Endothelial cell of umbilical vein (primary cell): ENCODE measurements at regions not wholly inside any gene's neighbourhood (a gene's known extent, or its start where the extent isn't known, plus 50 kb on each side); places are given as distances from the start of the nearest gene placed in this dataset.

Experiments used
- BruUV-seq: library from RNA; stranded (reverse); fragments of 400-500 nt; replicated peaks from 2 replicates; lab custom pipeline; 2021; lab: Mats Ljungman, UMichigan
- CTCF ChIA-PET: fragments of 300-600, 350-600 bp; sonication (Branson Sonifier 250); formaldehyde crosslinking; loops from one replicate; lab custom pipeline; 2021; ENCODE audit warnings: antibody characterized with exemption, inconsistent platforms; lab: Charles Lee
- POLR2A ChIA-PET: fragments of 300-600, 350-600 bp; sonication (Branson Sonifier 250); formaldehyde crosslinking; loops from one replicate; lab custom pipeline; 2021; ENCODE audit warnings: antibody characterized with exemption, inconsistent platforms; lab: Charles Lee
- DNase-seq: peaks from one replicate; pipeline ENCODE4 v3.0.0-alpha.2; 2011; ENCODE audit warnings: low read depth, low spot score
- FAIRE-seq: peaks from 2 replicates; lab custom pipeline; 2011; peaks lifted over from hg19 to GRCh38; lab: Jason Lieb, UNC
- H2AFZ ChIP-seq: 2 replicates; pipeline ENCODE4 v1.6.0; 2012; ENCODE audit warnings: low read depth, low read length, control low read depth, inconsistent platforms
- H3K27ac ChIP-seq: 2 replicates; pipeline ENCODE4 v1.5.1; 2011; ENCODE audit warnings: low read depth, mild to moderate bottlenecking, control low read depth, low read length, moderate library complexity; ENCODE audit not compliant: insufficient read depth
- H3K27me3 ChIP-seq, 2 experiments: 2 replicates each; pipeline versions ENCODE4 v1.6.0 to v1.6.1; 2011; ENCODE audit warnings: low read length in 2 of 2, mixed read lengths in 1 of 2; ENCODE audit not compliant: control insufficient read depth in 2 of 2, insufficient read depth in 2 of 2
- H3K36me3 ChIP-seq, 2 experiments: 2 replicates in 1 of 2; 3 replicates in 1 of 2; pipeline ENCODE4 v1.5.1; 2011; ENCODE audit warnings: low read length in 2 of 2, mild to moderate bottlenecking in 1 of 2, moderate library complexity in 1 of 2; ENCODE audit not compliant: control insufficient read depth in 2 of 2, insufficient read depth in 2 of 2; ENCODE audit errors: extremely low read depth in 1 of 2
- H3K4me1 ChIP-seq: 3 replicates; pipeline ENCODE4 v1.5.1; 2011; ENCODE audit warnings: mild to moderate bottlenecking, low read length; ENCODE audit not compliant: control insufficient read depth, insufficient read depth; ENCODE audit errors: extremely low read depth
- H3K4me2 ChIP-seq: 2 replicates; pipeline ENCODE4 v1.6.1; 2011; ENCODE audit warnings: low read length, control low read depth, mixed read lengths; ENCODE audit not compliant: insufficient read depth
- H3K4me3 ChIP-seq, 3 experiments: fragments of 200-600 bp in 1 of 3; sonication (generic), shearing (Covaris generic) in 1 of 3; replicated peaks in 1 of 3; 2 replicates each; pipeline ENCODE4 v1.5.1; 2011 to 2016; ENCODE audit warnings: control low read depth in 3 of 3, low read length in 3 of 3, mild to moderate bottlenecking in 2 of 3, inconsistent platforms in 1 of 3, low read depth in 1 of 3, moderate library complexity in 1 of 3; ENCODE audit not compliant: insufficient read depth in 1 of 3
- H3K79me2 ChIP-seq: 2 replicates; pipeline ENCODE4 v1.6.0; 2012; ENCODE audit warnings: low read length, inconsistent platforms; ENCODE audit not compliant: control insufficient read depth, insufficient read depth
- H3K9ac ChIP-seq: replicated peaks from 2 replicates; pipeline ENCODE3; 2011; ENCODE audit warnings: low read length, control low read depth; ENCODE audit not compliant: insufficient read depth; ENCODE audit errors: extremely low read depth
- H3K9me1 ChIP-seq: replicated peaks from 3 replicates; pipeline ENCODE4 v1.6.0; 2011; ENCODE audit warnings: mild to moderate bottlenecking, low read length; ENCODE audit not compliant: control insufficient read depth, insufficient read depth; ENCODE audit errors: extremely low read depth
- H3K9me3 ChIP-seq: replicated peaks from 2 replicates; pipeline ENCODE4 v1.5.1; 2012; ENCODE audit warnings: low read length, inconsistent platforms; ENCODE audit not compliant: control insufficient read depth, insufficient read depth
- H4K20me1 ChIP-seq: replicated peaks from 2 replicates; pipeline ENCODE3; 2011; ENCODE audit warnings: mild to moderate bottlenecking, low read length; ENCODE audit not compliant: control insufficient read depth, insufficient read depth; ENCODE audit errors: extremely low read depth
- EZH2 ChIP-seq: IDR thresholded peaks from 2 replicates; pipeline ENCODE4 v1.6.1; 2012; ENCODE audit warnings: borderline replicate concordance, low read depth, mild to moderate bottlenecking, moderate library complexity, low read length, inconsistent platforms; ENCODE audit not compliant: severe bottlenecking
- FOS ChIP-seq: IDR thresholded peaks from 2 replicates; pipeline ENCODE4 v1.6.1; 2011; ENCODE audit warnings: mild to moderate bottlenecking, low read length, moderate library complexity, borderline replicate concordance; ENCODE audit not compliant: insufficient read depth
- GATA2 ChIP-seq: IDR thresholded peaks from 2 replicates; pipeline ENCODE4 v1.7.0; 2011; ENCODE audit warnings: low read depth, mild to moderate bottlenecking, moderate library complexity, mixed read lengths, low read length; ENCODE audit not compliant: insufficient read length, insufficient read depth
- JUN ChIP-seq: IDR thresholded peaks from 2 replicates; pipeline ENCODE4 v1.6.1; 2011; ENCODE audit warnings: borderline replicate concordance, low read depth; ENCODE audit not compliant: insufficient read length, insufficient read depth
- MYC ChIP-seq: IDR thresholded peaks from one replicate; pipeline ENCODE4 v1.6.1; 2011; ENCODE audit warnings: mild to moderate bottlenecking, low read depth, low read length
- POLR2A ChIP-seq: IDR thresholded peaks from 2 replicates; pipeline ENCODE4 v1.6.1; 2012; ENCODE audit warnings: low read depth, mild to moderate bottlenecking, control low read depth, low read length
- POLR2AphosphoS5 ChIP-seq: IDR thresholded peaks from 2 replicates; pipeline ENCODE4 v1.6.1; 2012; ENCODE audit warnings: low read depth, mild to moderate bottlenecking, control low read depth, low read length, moderate library complexity; ENCODE audit not compliant: insufficient read depth
- dilution Hi-C: fragments of 300-500 bp; cut with MboI; formaldehyde crosslinking; loops from one replicate; pipeline ENCODE4 v1.15.0; 2019; ENCODE audit warnings: low sequenced_read_pairs; ENCODE audit not compliant: extremely low pct_ligation_motif_present
- intact Hi-C: fragments of 100-400 bp; cut with micrococcal nuclease; formaldehyde crosslinking; loops from one replicate; pipeline ENCODE4 v1.10.0; 2022
- TF ChIP-seq, protein P1 (sequence below), 2 donors: IDR thresholded peaks; 1 replicate in 1 of 2; 2 replicates in 1 of 2; pipeline ENCODE4 v1.5.1; 2011; ENCODE audit warnings: low read length in 2 of 2, mild to moderate bottlenecking in 2 of 2, moderate library complexity in 2 of 2, control low read depth in 1 of 2, inconsistent platforms in 1 of 2, low read depth in 1 of 2; ENCODE audit not compliant: insufficient read depth in 1 of 2; ENCODE audit errors: extremely low read depth in 1 of 2
- TF ChIP-seq, protein P2 (sequence below): IDR thresholded peaks from 2 replicates; pipeline ENCODE4 v1.6.1; 2011; ENCODE audit not compliant: insufficient read depth, insufficient read length

DNA sequence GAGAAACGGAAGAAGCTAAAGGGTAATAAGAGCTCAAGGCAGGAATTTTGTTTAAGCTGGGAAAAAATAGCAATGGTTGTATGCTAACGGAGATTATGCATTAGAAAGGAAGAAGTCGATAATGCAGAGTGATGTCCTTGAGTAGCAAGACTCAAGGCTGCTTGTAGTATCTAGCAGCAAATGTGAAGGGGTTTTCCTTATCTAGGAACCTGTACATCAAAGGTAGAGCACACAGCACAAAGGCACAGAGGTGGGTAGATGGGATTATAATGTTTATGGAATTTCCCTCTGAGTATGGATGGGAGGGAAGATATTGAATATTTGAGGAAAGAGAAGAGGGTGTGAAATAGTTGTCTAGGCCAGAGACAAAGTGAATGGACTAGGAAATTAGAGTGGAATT, 114.1 kb downstream of the PROX1 start:
- TF ChIP-seq POLR2AphosphoS5, result no peak
- TF ChIP-seq, protein P1, sequence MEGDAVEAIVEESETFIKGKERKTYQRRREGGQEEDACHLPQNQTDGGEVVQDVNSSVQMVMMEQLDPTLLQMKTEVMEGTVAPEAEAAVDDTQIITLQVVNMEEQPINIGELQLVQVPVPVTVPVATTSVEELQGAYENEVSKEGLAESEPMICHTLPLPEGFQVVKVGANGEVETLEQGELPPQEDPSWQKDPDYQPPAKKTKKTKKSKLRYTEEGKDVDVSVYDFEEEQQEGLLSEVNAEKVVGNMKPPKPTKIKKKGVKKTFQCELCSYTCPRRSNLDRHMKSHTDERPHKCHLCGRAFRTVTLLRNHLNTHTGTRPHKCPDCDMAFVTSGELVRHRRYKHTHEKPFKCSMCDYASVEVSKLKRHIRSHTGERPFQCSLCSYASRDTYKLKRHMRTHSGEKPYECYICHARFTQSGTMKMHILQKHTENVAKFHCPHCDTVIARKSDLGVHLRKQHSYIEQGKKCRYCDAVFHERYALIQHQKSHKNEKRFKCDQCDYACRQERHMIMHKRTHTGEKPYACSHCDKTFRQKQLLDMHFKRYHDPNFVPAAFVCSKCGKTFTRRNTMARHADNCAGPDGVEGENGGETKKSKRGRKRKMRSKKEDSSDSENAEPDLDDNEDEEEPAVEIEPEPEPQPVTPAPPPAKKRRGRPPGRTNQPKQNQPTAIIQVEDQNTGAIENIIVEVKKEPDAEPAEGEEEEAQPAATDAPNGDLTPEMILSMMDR (IDR thresholded peaks at IDR 0.05; ENCODE audit: extremely low read depth in 1 of 2, insufficient read depth in 1 of 2, low read depth in 1 of 2, low read length in 2 of 2), result no peak
- peak overlapping the region; percentile 76 for H3K27ac ChIP-seq
- H3K9me1 ChIP-seq, result no peaks in the 10 kb centered on the region
- no peak overlapping the region for H3K4me3 ChIP-seq
- no peaks in the 10 kb centered on the region for H3K79me2 ChIP-seq
- intact Hi-C loops, result no loop called here
- peaks cover 20% of the 10 kb centered on the region for H3K4me1 ChIP-seq
- CTCF ChIA-PET, result interaction anchor here (1.5 to 4.4 kb wide), 2 partner anchors 13 to 22 kb away, joined by 3 to 27 read pairs; no protein-coding TSS in a partner anchor
- no peak overlapping the region for H3K9ac ChIP-seq
- DNase-seq (peak; percentile 2), FAIRE-seq (no peak)
- H4K20me1 ChIP-seq, result no peaks in the 10 kb centered on the region
- H3K9me3 ChIP-seq, result no peaks in the 10 kb centered on the region
- H3K27me3 ChIP-seq, result no peaks in the 10 kb centered on the region
- POLR2A ChIA-PET, result no interaction called here
- H2AFZ ChIP-seq, result no peak overlapping the region
- no peak overlapping the region for H3K4me2 ChIP-seq
- no TSS peak for BruUV-seq
- H3K36me3 ChIP-seq, result no peaks in the 10 kb centered on the region
- dilution Hi-C loops, result no loop called here

DNA sequence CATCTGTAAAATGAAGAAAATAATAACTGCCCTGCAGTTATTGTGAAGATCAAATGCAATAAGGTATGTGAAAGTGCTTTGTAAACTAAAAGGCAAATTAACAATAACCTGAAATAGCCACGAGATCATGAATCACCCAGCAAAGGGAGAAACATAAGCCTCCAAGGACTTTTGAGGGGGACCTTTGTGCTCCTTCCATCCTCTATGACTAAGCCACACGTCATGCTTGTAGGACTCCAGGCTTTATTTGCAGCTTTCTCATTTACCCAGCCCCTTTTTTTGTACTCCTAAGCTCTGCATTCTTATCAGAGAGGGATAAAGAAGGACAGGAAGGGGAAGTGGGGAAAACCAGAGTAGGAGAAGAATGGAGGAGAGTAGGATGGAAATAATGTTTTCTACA, 115.1 kb downstream of the PROX1 start:
- Histone ChIP-seq H3K27ac (peak overlapping the region; percentile 76), H3K27me3 (no peaks in the 10 kb centered on the region), H3K9me1 (no peaks in the 10 kb centered on the region), H3K9ac (peak overlapping the region; percentile 12), H4K20me1 (no peaks in the 10 kb centered on the region), H3K4me3 (no peak overlapping the region), H2AFZ (peak overlapping the region; percentile 3), H3K79me2 (no peaks in the 10 kb centered on the region), H3K9me3 (no peaks in the 10 kb centered on the region), H3K4me1 (peaks cover 25% of the 10 kb centered on the region), H3K36me3 (no peaks in the 10 kb centered on the region), H3K4me2 (peak overlapping the region; percentile 64)
- intact Hi-C loops (loop anchor here (1.0 kb wide), 2 partner anchors 13 to 116 kb away; partner anchors contain the start of gene PROX1), dilution Hi-C loops (no loop called here)
- ChIA-PET POLR2A (interaction anchor here (0.6 to 0.8 kb wide), 2 partner anchors 14 to 115 kb away, joined by 3 read pairs; partner anchors contain the start of gene PROX1), CTCF (interaction anchor here (1.0 to 4.4 kb wide), 7 partner anchors 10 to 159 kb away, joined by 3 to 27 read pairs (median 4); no protein-coding TSS in a partner anchor)
- TF ChIP-seq FOS (peak; percentile 99), POLR2A (no peak), GATA2 (peak; percentile 73), POLR2AphosphoS5 (peak; percentile 79), EZH2 (no peak), MYC (no peak), JUN (peak; percentile 97)
- TF ChIP-seq, protein P2, sequence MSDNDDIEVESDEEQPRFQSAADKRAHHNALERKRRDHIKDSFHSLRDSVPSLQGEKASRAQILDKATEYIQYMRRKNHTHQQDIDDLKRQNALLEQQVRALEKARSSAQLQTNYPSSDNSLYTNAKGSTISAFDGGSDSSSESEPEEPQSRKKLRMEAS, result no peak
- TF ChIP-seq, protein P1 (IDR thresholded peaks at IDR 0.05; ENCODE audit: extremely low read depth in 1 of 2, insufficient read depth in 1 of 2, low read depth in 1 of 2, low read length in 2 of 2), result no peak
- FAIRE-seq (peak; percentile 92), DNase-seq (peak; percentile 91)
- no TSS peak for BruUV-seq
